Left ventricle myocardium inferior (tissue), 1 donor: ENCODE measurements at regions not wholly inside any gene's neighbourhood (a gene's known extent, or its start where the extent isn't known, plus 50 kb on each side); places are given as distances from the start of the nearest gene placed in this dataset.

Experiments used
- DNase-seq: peaks from one replicate; pipeline ENCODE4 v3.0.0-alpha.2; 2020
- H3K27ac ChIP-seq: fragments of 200-600 bp; replicated peaks from 2 replicates; pipeline ENCODE4 v1.8.0; 2021
- H3K27me3 ChIP-seq: fragments of 200-600 bp; 2 replicates; pipeline ENCODE4 v1.8.0; 2021; ENCODE audit warnings: low read depth
- H3K36me3 ChIP-seq: fragments of 200-600 bp; 2 replicates; pipeline ENCODE4 v1.8.0; 2021
- H3K4me1 ChIP-seq: fragments of 200-600 bp; 2 replicates; pipeline ENCODE4 v1.8.0; 2021
- H3K4me3 ChIP-seq: fragments of 200-600 bp; 2 replicates; pipeline ENCODE4 v1.8.0; 2021; ENCODE audit warnings: mild to moderate bottlenecking, moderate library complexity
- H3K9me3 ChIP-seq: fragments of 200-600 bp; replicated peaks from 2 replicates; pipeline ENCODE4 v1.8.0; 2021
- intact Hi-C: fragments of 100-400 bp; cut with micrococcal nuclease; formaldehyde crosslinking; loops from one replicate; pipeline ENCODE4 v1.11.0; 2022
- TF ChIP-seq, protein P1 (sequence below): fragments of 200-600 bp; IDR thresholded peaks from 2 replicates; pipeline ENCODE4 v1.8.0; 2021; ENCODE audit warnings: antibody characterized with exemption, mild to moderate bottlenecking, borderline replicate concordance
- donor health status: DM: no; HTN: yes; CAD: no; lungs with severe emphysema.

DNA sequence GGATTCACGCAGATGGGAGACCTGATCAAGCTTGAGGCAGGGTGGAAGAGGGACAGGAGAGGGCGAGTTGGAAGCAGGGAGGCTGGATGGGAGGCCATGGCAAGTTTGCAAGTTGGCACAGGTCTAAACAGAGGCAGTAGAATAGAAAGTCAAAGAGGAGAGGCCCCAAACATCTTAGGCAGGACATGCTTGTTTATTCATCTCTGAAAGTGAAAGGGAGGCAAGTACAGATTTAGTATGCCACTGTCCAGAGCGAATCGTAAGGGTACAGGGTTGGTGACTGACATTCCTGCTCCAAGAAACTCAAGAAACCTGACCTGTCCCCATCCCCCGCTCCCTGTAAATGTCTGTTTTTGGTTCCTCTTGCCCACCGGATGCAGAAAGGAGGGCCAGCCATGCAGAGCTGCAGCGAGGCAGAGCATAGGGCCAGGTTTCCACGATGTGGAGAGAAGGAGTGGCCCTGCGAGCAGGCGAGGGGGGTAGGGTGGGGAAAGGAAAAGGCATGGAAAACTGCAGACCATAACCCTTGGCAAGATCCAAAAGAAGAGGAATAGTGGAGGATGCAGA lies 96.2 kb upstream of the BOD1 start:
- DNase-seq, result no peak
- TF ChIP-seq, protein P1, sequence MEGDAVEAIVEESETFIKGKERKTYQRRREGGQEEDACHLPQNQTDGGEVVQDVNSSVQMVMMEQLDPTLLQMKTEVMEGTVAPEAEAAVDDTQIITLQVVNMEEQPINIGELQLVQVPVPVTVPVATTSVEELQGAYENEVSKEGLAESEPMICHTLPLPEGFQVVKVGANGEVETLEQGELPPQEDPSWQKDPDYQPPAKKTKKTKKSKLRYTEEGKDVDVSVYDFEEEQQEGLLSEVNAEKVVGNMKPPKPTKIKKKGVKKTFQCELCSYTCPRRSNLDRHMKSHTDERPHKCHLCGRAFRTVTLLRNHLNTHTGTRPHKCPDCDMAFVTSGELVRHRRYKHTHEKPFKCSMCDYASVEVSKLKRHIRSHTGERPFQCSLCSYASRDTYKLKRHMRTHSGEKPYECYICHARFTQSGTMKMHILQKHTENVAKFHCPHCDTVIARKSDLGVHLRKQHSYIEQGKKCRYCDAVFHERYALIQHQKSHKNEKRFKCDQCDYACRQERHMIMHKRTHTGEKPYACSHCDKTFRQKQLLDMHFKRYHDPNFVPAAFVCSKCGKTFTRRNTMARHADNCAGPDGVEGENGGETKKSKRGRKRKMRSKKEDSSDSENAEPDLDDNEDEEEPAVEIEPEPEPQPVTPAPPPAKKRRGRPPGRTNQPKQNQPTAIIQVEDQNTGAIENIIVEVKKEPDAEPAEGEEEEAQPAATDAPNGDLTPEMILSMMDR, result no peak
- intact Hi-C loops, result no loop called here
- Histone ChIP-seq H3K36me3 (no peaks in the 10 kb centered on the region), H3K9me3 (no peaks in the 10 kb centered on the region), H3K4me1 (peaks cover 5% of the 10 kb centered on the region), H3K27ac (no peak overlapping the region), H3K4me3 (no peak overlapping the region), H3K27me3 (no peaks in the 10 kb centered on the region)

DNA sequence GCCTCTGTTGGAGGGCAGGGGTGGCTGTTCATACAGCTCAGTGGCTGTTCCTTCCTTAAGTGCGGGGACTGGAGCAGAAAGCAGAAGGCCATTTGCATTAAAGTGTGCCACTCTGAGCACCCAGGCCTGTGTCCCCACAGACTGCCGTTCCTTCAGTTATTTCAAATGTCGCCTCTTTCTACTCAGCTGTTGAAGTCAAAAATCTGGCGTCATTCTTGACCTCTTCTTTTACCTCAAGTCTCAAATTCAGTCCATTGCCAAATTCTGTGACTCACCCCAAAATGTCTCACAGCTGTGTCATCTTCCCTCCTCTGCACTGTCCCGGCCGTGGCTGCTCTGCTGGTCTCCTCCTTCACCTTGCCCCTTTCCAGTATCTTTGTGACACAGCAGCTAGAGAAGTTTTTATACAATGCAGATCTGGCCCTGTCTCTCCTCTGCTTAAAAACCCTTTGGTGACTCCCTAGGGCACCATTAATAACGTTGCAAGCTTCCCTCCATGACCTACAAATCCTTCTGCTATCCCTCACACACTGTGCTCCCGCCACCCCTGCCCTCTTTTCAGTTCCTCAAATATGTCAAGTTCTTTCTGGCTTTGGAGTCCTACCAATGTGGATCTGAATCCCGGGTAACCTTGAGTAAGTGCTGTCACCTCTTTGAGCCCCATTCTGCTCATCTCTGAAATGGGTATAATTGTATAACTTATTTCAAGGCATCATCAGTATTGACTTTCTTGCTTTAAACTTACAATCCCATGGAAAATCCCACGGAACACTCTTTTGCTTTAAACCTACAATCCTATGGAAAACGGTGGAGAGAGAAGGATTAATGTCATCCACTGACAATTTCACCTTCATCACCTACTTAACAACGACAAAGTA lies 98.3 kb upstream of the BOD1 start:
- H3K4me1 ChIP-seq, result peaks cover 4% of the 10 kb centered on the region
- H3K4me3 ChIP-seq, result no peak overlapping the region
- no peaks in the 10 kb centered on the region for H3K27me3 ChIP-seq
- intact Hi-C loops, result no loop called here
- TF ChIP-seq, protein P1, result no peak
- no peaks in the 10 kb centered on the region for H3K9me3 ChIP-seq
- H3K27ac ChIP-seq, result no peak overlapping the region
- no peaks in the 10 kb centered on the region for H3K36me3 ChIP-seq
- no peak for DNase-seq

DNA sequence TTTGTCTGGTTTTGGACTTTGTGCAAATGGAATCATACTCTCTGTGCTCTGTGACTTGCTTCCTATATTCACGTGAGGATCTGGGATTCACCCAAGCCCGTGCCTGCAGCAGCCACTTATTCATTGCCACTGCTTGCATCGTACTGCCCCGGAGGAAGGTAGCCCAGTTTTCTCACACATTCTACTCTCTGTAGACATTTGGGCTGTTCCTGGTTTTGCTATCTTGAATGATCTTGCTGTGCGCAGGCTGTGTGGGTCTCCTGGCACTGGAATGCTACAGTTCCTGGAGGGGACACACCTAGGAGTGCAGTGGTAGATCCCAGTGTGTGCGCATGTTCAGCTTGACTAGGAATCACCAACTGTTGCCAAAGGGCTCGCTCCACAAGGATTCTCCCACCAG lies 99.2 kb upstream of the BOD1 start:
- no peak overlapping the region for H3K4me3 ChIP-seq
- no peak overlapping the region for H3K27ac ChIP-seq
- H3K4me1 ChIP-seq, result peaks cover 4% of the 10 kb centered on the region
- TF ChIP-seq, protein P1, result no peak
- no peaks in the 10 kb centered on the region for H3K9me3 ChIP-seq
- H3K36me3 ChIP-seq, result no peaks in the 10 kb centered on the region
- no peak for DNase-seq
- intact Hi-C loops, result no loop called here
- H3K27me3 ChIP-seq, result no peaks in the 10 kb centered on the region

DNA sequence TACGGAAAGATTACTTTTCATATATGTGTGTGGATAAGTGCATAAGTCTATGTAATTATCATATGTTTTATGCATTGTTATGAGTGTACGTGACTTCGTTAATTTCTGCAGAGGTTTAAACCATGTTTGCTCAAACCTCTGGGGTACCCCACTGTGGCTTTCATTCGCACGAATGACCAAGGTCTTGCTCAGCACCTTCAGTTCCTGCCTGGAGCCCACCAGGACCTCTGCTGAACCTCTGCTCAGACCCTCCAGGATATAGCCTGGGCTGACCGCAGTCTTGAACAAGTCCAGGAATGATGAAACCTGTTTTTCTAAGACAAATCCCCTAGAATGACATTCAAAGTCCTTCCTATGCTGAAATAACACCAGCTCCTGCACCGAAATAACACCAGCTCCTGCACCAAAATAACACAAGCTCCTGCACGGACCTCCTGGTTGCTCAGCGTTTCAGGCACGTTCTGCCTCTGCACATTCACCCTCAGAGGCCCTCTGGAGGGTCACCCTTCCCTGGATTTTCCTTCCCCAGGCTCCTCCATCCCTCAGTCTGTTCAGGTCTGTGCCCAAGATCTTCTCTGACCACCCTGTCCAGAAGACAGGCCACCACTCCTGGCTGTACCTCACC lies 99.7 kb upstream of the BOD1 start:
- H3K36me3 ChIP-seq, result no peaks in the 10 kb centered on the region
- H3K4me3 ChIP-seq, result no peak overlapping the region
- no peaks in the 10 kb centered on the region for H3K9me3 ChIP-seq
- TF ChIP-seq, protein P1, result no peak
- intact Hi-C loops, result no loop called here
- no peak for DNase-seq
- H3K27me3 ChIP-seq, result no peaks in the 10 kb centered on the region
- no peak overlapping the region for H3K27ac ChIP-seq
- H3K4me1 ChIP-seq, result peaks cover 4% of the 10 kb centered on the region

DNA sequence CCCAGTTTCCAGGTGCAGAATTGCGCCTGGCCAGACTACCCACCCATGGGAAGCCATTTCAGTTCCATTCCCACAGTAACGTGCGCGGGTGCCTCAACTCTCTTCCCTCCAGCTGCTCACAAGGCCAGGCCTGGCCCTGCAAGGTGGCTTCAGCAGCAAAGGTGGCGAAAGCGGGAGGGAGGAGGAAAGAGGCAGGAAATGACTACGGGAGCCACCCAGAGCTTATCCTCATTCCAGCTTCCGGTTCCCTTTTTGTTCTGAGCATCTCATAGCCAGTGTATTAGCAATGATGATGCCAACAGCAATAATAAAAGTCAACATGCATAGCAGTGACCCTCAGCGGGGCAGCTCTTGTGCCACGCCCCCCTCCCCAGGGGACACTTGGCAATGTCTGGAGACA lies 101.5 kb upstream of the BOD1 start:
- Histone ChIP-seq H3K27me3 (no peaks in the 10 kb centered on the region), H3K4me3 (no peak overlapping the region), H3K9me3 (no peaks in the 10 kb centered on the region), H3K36me3 (no peaks in the 10 kb centered on the region), H3K4me1 (peaks cover 4% of the 10 kb centered on the region), H3K27ac (no peak overlapping the region)
- TF ChIP-seq, protein P1, result no peak
- intact Hi-C loops, result no loop called here
- DNase-seq, result no peak
